Lower leg skin (tissue), 3 donors: ENCODE measurements at regions not wholly inside any gene's neighbourhood (a gene's known extent, or its start where the extent isn't known, plus 50 kb on each side); places are given as distances from the start of the nearest gene placed in this dataset.

Source experiments
- POLR2A ChIP-seq, 2 donors: fragments of 450-650 bp; IDR thresholded peaks; one replicate each; pipeline ENCODE4 v1.6.1; 2016 to 2017; ENCODE audit warnings: antibody characterized with exemption in 2 of 2, mild to moderate bottlenecking in 1 of 2, moderate library complexity in 1 of 2
- TF ChIP-seq, protein P1 (sequence below), 3 donors: fragments of 450-650 bp; IDR thresholded peaks; one replicate each; pipeline ENCODE4 v1.5.1; 2016; ENCODE audit warnings: antibody characterized with exemption in 3 of 3, mild to moderate bottlenecking in 3 of 3, moderate library complexity in 2 of 3

DNA sequence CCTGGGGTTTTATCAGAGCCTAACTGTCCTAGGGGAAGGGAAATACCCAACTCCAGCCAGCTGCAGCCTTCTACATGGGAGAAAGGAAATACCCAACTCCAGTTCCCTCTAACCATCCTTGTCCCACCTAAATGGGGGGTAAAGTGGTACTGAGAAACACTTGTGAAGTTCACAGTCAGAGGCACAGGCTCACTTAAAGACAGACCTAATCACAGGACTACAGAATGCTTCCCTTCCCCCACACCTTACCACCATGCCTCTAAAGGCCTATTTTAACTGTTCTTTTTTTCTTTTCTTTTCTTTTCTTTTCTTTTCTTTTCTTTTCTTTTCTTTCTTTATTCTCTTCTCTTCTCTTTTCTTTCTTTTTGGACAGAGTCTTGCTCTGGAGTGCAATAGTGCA, 324.6 kb downstream of the SPATA17 start:
- TF ChIP-seq, protein P1, sequence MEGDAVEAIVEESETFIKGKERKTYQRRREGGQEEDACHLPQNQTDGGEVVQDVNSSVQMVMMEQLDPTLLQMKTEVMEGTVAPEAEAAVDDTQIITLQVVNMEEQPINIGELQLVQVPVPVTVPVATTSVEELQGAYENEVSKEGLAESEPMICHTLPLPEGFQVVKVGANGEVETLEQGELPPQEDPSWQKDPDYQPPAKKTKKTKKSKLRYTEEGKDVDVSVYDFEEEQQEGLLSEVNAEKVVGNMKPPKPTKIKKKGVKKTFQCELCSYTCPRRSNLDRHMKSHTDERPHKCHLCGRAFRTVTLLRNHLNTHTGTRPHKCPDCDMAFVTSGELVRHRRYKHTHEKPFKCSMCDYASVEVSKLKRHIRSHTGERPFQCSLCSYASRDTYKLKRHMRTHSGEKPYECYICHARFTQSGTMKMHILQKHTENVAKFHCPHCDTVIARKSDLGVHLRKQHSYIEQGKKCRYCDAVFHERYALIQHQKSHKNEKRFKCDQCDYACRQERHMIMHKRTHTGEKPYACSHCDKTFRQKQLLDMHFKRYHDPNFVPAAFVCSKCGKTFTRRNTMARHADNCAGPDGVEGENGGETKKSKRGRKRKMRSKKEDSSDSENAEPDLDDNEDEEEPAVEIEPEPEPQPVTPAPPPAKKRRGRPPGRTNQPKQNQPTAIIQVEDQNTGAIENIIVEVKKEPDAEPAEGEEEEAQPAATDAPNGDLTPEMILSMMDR (IDR thresholded peaks at IDR 0.05), result no peak
- TF ChIP-seq POLR2A (IDR thresholded peaks at IDR 0.05), result no peak
